Liver (tissue), 3 donors: ENCODE measurements at regions not wholly inside any gene's neighbourhood (a gene's known extent, or its start where the extent isn't known, plus 50 kb on each side); places are given as distances from the start of the nearest gene placed in this dataset.

Experiments used
- ATF3 ChIP-seq: IDR thresholded peaks from 2 replicates; pipeline ENCODE4 v1.6.1; 2016; ENCODE audit warnings: antibody characterized with exemption
- CTCF ChIP-seq: fragments of 150-350 bp; IDR thresholded peaks from 2 replicates; pipeline ENCODE4 v1.5.1; 2017; ENCODE audit warnings: improper control_type of control experiment, low read depth, low read length; ENCODE audit not compliant: missing input control
- EGR1 ChIP-seq, 2 donors: IDR thresholded peaks; 2 replicates each; pipeline ENCODE4 v1.6.1; 2016 to 2018; ENCODE audit warnings: antibody characterized with exemption in 2 of 2, low read depth in 2 of 2
- GABPA ChIP-seq, 2 donors: IDR thresholded peaks in 1 of 2; conservative IDR thresholded peaks in 1 of 2; 2 replicates each; pipeline ENCODE4 v1.6.1; 2016; ENCODE audit warnings: antibody characterized with exemption in 2 of 2, mild to moderate bottlenecking in 1 of 2, moderate library complexity in 1 of 2
- HNF4G ChIP-seq: IDR thresholded peaks from 2 replicates; pipeline ENCODE4 v1.6.1; 2016; ENCODE audit warnings: antibody characterized with exemption
- JUND ChIP-seq, 2 donors: IDR thresholded peaks; 2 replicates each; pipeline ENCODE4 v1.6.1; 2016; ENCODE audit warnings: antibody characterized with exemption in 2 of 2
- MAX ChIP-seq: IDR thresholded peaks from 2 replicates; pipeline ENCODE4 v1.6.1; 2016; ENCODE audit warnings: antibody characterized with exemption
- RAD21 ChIP-seq, 2 donors: IDR thresholded peaks; 2 replicates each; pipeline ENCODE4 v1.6.1; 2016; ENCODE audit warnings: antibody characterized with exemption in 2 of 2, mild to moderate bottlenecking in 2 of 2
- REST ChIP-seq: IDR thresholded peaks from 2 replicates; pipeline ENCODE4 v1.6.1; 2016; ENCODE audit warnings: antibody characterized with exemption, mild to moderate bottlenecking
- SP1 ChIP-seq: IDR thresholded peaks from 2 replicates; pipeline ENCODE4 v1.6.1; 2018; ENCODE audit warnings: antibody characterized with exemption, mild to moderate bottlenecking
- TAF1 ChIP-seq: conservative IDR thresholded peaks from 2 replicates; pipeline ENCODE4 v1.6.1; 2016; ENCODE audit warnings: antibody characterized with exemption, mild to moderate bottlenecking
- ZBTB33 ChIP-seq: IDR thresholded peaks from 2 replicates; pipeline ENCODE4 v1.6.1; 2016; ENCODE audit warnings: antibody characterized with exemption
- donor health status: healthy.
- donor health status: healthy.

GRCh38 chr5:117623042-117623805, 1048.6 kb upstream of the SEMA6A start:
- no peak for TF ChIP-seq CTCF
- TF ChIP-seq ATF3: no peak
- TF ChIP-seq MAX: no peak
- TF ChIP-seq TAF1: no peak
- no peak for TF ChIP-seq HNF4G
- no peak for TF ChIP-seq EGR1 (IDR thresholded peaks at IDR 0.05; ENCODE audit: low read depth in 2 of 2)
- TF ChIP-seq GABPA (IDR thresholded peaks at IDR 0.05 in 1 of 2, conservative IDR thresholded peaks at IDR 0.05 in 1 of 2): no peak
- no peak for TF ChIP-seq RAD21 (IDR thresholded peaks at IDR 0.05)
- no peak for TF ChIP-seq REST
- TF ChIP-seq SP1: no peak
- TF ChIP-seq ZBTB33: no peak
- TF ChIP-seq JUND (IDR thresholded peaks at IDR 0.05): no peak
